Gastroesophageal sphincter (tissue), 3 donors: ENCODE measurements at regions not wholly inside any gene's neighbourhood (a gene's known extent, or its start where the extent isn't known, plus 50 kb on each side); places are given as distances from the start of the nearest gene placed in this dataset.
"Not testable (repeated sequence)": the region's sequence is repeated elsewhere in the genome, so short reads cannot be mapped to it uniquely, and the experiment has no call there.

Source experiments
- EP300 ChIP-seq: sonication (generic); formaldehyde crosslinking; IDR thresholded peaks from one replicate; pipeline ENCODE4 v1.6.1; 2017; ENCODE audit warnings: antibody characterized with exemption, mild to moderate bottlenecking
- POLR2A ChIP-seq, 2 donors: fragments of 450-650 bp; IDR thresholded peaks; one replicate each; pipeline ENCODE4 v1.6.1; 2017; ENCODE audit warnings: antibody characterized with exemption in 2 of 2, mild to moderate bottlenecking in 2 of 2, moderate library complexity in 1 of 2
- TF ChIP-seq, protein P1 (sequence below), 4 experiments: fragments of 200-600 bp in 2 of 4; fragments of 450-650 bp in 2 of 4; sonication (generic) in 1 of 4; IDR thresholded peaks; one replicate each; pipeline ENCODE4 v1.5.1; 2017 to 2019; ENCODE audit warnings: antibody characterized with exemption in 4 of 4, mild to moderate bottlenecking in 2 of 4, moderate library complexity in 2 of 4

DNA sequence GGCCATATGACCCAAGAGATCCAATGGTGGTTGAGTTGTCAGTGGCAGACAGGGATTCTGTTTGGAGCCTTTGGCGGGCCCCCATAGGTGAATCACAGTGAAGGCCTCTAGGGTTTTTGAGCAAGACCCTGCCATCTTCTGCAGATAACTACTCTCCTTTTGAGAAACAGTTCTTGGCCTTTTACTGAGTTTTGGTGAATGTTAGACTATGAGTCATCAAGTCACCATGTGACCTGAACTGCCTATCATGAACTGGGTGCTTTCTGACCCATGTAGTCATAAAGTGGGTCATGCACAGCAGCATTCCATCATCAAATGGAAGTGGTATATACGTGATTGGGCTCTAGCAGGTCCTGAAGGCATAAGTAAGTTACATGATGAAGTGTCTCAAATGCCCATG lies 236.6 kb downstream of the TFAP2B start:
- not testable (repeated sequence) for TF ChIP-seq POLR2A (IDR thresholded peaks at IDR 0.05); EP300
- TF ChIP-seq, protein P1, sequence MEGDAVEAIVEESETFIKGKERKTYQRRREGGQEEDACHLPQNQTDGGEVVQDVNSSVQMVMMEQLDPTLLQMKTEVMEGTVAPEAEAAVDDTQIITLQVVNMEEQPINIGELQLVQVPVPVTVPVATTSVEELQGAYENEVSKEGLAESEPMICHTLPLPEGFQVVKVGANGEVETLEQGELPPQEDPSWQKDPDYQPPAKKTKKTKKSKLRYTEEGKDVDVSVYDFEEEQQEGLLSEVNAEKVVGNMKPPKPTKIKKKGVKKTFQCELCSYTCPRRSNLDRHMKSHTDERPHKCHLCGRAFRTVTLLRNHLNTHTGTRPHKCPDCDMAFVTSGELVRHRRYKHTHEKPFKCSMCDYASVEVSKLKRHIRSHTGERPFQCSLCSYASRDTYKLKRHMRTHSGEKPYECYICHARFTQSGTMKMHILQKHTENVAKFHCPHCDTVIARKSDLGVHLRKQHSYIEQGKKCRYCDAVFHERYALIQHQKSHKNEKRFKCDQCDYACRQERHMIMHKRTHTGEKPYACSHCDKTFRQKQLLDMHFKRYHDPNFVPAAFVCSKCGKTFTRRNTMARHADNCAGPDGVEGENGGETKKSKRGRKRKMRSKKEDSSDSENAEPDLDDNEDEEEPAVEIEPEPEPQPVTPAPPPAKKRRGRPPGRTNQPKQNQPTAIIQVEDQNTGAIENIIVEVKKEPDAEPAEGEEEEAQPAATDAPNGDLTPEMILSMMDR (IDR thresholded peaks at IDR 0.05), result not testable (repeated sequence)
